ENCODE measurements at regions not wholly inside any gene's neighbourhood (a gene's known extent, or its start where the extent isn't known, plus 50 kb on each side); places are given as distances from the start of the nearest gene placed in this dataset.
"Not testable (repeated sequence)": the region's sequence is repeated elsewhere in the genome, so short reads cannot be mapped to it uniquely, and the experiment has no call there.

DNA sequence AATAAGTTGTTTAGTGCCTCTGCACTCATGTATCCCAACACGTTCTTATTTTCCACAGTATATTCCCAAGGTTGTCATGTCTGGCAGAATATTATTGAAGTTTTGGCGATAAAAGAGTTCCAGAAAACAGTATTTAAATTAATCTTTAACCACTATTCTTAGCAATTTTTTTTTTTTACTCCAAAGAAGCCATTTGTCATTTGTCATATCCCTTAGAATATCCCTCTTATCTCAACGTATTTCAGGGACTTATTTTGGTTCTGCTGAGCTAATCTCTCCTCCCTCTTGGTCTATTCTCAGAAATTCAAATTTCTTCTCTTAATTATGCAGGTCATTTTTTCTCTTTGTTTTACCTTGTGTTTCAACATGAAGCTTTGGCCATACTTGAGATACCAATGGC lies 643.4 kb downstream of the ANKRD7 start:
- no peak for DNase-seq
- Histone ChIP-seq H3K4me3 (ENCODE audit: insufficient read depth, low read depth, low read length) (no peak overlapping the region), H3K36me3 (replicated peaks; ENCODE audit: control insufficient read depth, insufficient read depth, low read length) (no peaks in the 10 kb centered on the region), H3K27me3 (ENCODE audit: control insufficient read depth, insufficient read depth, low read length) (no peaks in the 10 kb centered on the region)

DNA sequence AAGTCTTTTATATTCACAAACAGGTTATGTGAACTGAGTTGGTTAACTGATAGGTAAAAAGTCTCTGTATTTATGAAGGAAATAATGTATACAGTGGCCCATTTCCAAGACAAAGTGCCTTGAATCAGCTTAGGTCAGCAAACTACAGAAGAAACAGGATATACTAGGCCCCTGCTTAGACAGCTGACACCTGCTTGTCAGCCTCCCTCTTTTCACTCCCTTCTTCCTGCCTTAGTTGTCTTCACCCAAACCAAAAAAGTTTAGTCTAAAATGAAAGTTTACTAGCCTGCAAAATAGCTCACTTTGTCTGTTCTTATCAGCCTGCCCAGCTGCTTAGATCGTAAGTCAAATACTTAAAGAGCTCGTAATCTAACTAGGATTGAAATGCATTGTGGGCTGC lies 644.6 kb downstream of the ANKRD7 start:
- DNase-seq; H3K36me3 ChIP-seq (replicated peaks; ENCODE audit: control insufficient read depth, insufficient read depth, low read length); H3K4me3 ChIP-seq (ENCODE audit: insufficient read depth, low read depth, low read length); H3K27me3 ChIP-seq (ENCODE audit: control insufficient read depth, insufficient read depth, low read length): not testable (repeated sequence)

GRCh38 chr7:118870187-118870586 lies 645.7 kb downstream of the ANKRD7 start:
- Histone ChIP-seq H3K36me3 (replicated peaks; ENCODE audit: control insufficient read depth, insufficient read depth, low read length) (no peaks in the 10 kb centered on the region), H3K27me3 (ENCODE audit: control insufficient read depth, insufficient read depth, low read length) (no peaks in the 10 kb centered on the region), H3K4me3 (ENCODE audit: insufficient read depth, low read depth, low read length) (no peak overlapping the region)
- DNase-seq: no peak

GRCh38 chr7:118872568-118872967 lies 648.1 kb downstream of the ANKRD7 start:
- no peak for DNase-seq
- no peak overlapping the region for H3K4me3 ChIP-seq (ENCODE audit: insufficient read depth, low read depth, low read length)
- H3K27me3 ChIP-seq (ENCODE audit: control insufficient read depth, insufficient read depth, low read length): no peaks in the 10 kb centered on the region
- no peaks in the 10 kb centered on the region for H3K36me3 ChIP-seq (replicated peaks; ENCODE audit: control insufficient read depth, insufficient read depth, low read length)

GRCh38 chr7:118877187-118877586 lies 652.7 kb downstream of the ANKRD7 start:
- DNase-seq: no peak
- H3K4me3 ChIP-seq (ENCODE audit: insufficient read depth, low read depth, low read length): no peak overlapping the region
- no peaks in the 10 kb centered on the region for H3K27me3 ChIP-seq (ENCODE audit: control insufficient read depth, insufficient read depth, low read length)
- H3K36me3 ChIP-seq (replicated peaks; ENCODE audit: control insufficient read depth, insufficient read depth, low read length): no peaks in the 10 kb centered on the region

DNA sequence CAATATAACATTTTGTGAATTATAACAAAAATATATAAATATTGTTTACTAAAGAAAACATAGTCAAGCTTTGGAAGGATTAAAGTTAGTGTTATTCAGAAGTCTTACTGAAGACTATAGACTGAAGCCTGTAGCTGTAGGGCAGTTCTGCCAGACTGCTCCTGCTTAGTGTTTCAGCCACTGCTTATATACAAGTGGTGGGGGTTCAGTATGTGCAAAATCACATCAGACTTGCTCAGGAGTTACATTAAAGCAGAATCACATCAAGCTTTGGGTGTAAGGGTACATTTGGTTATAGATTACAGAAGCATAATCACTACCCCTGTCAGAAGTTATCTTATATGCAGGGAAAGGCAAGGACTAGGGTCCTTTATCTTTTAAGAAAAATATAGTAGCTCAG lies 653.8 kb downstream of the ANKRD7 start:
- DNase-seq: no peak
- Histone ChIP-seq H3K36me3 (replicated peaks; ENCODE audit: control insufficient read depth, insufficient read depth, low read length) (no peaks in the 10 kb centered on the region), H3K4me3 (ENCODE audit: insufficient read depth, low read depth, low read length) (no peak overlapping the region), H3K27me3 (ENCODE audit: control insufficient read depth, insufficient read depth, low read length) (no peaks in the 10 kb centered on the region)

- Histone ChIP-seq H3K36me3 (replicated peaks; ENCODE audit: control insufficient read depth, insufficient read depth, low read length) (no peaks in the 10 kb centered on the region), H3K27me3 (ENCODE audit: control insufficient read depth, insufficient read depth, low read length) (no peaks in the 10 kb centered on the region), H3K4me3 (ENCODE audit: insufficient read depth, low read depth, low read length) (no peak overlapping the region)
- no peak for DNase-seq
Observed at GRCh38 chr7:118898284-118898683, 673.8 kb downstream of the ANKRD7 start.

DNA sequence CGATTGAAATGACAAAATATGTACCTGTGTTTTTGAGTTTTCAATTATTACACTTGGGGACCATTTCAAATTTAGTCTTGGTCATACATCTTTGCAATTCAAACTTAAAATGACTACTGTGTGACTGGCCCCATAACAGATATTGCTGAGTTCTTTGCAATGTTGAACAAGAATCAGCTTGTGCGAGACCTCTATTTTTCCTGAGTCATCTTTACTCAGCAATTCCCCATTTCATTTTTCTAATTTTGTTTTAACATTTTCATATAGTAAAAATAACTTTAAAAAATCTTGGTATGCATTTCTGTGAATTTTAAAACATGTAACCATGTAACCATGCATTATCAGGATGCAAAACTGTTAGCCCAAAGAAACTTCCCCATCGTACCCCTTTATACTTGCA lies 678.1 kb downstream of the ANKRD7 start:
- H3K27me3 ChIP-seq (ENCODE audit: control insufficient read depth, insufficient read depth, low read length): no peaks in the 10 kb centered on the region
- DNase-seq: no peak
- no peak overlapping the region for H3K4me3 ChIP-seq (ENCODE audit: insufficient read depth, low read depth, low read length)
- no peaks in the 10 kb centered on the region for H3K36me3 ChIP-seq (replicated peaks; ENCODE audit: control insufficient read depth, insufficient read depth, low read length)

GRCh38 chr7:118907911-118908527 lies 683.5 kb downstream of the ANKRD7 start:
- Histone ChIP-seq H3K4me3 (ENCODE audit: insufficient read depth, low read depth, low read length) (no peak overlapping the region), H3K36me3 (replicated peaks; ENCODE audit: control insufficient read depth, insufficient read depth, low read length) (no peaks in the 10 kb centered on the region), H3K27me3 (ENCODE audit: control insufficient read depth, insufficient read depth, low read length) (no peaks in the 10 kb centered on the region)
- no peak for DNase-seq

- not testable (repeated sequence) for H3K36me3 ChIP-seq (replicated peaks; ENCODE audit: control insufficient read depth, insufficient read depth, low read length); DNase-seq; H3K27me3 ChIP-seq (ENCODE audit: control insufficient read depth, insufficient read depth, low read length); H3K4me3 ChIP-seq (ENCODE audit: insufficient read depth, low read depth, low read length)
Observed at GRCh38 chr7:118916120-118916519, 691.6 kb downstream of the ANKRD7 start.

GRCh38 chr7:118918556-118918955 lies 694.1 kb downstream of the ANKRD7 start:
- DNase-seq: no peak
- Histone ChIP-seq H3K27me3 (ENCODE audit: control insufficient read depth, insufficient read depth, low read length) (no peaks in the 10 kb centered on the region), H3K36me3 (replicated peaks; ENCODE audit: control insufficient read depth, insufficient read depth, low read length) (no peaks in the 10 kb centered on the region), H3K4me3 (ENCODE audit: insufficient read depth, low read depth, low read length) (no peak overlapping the region)

DNA sequence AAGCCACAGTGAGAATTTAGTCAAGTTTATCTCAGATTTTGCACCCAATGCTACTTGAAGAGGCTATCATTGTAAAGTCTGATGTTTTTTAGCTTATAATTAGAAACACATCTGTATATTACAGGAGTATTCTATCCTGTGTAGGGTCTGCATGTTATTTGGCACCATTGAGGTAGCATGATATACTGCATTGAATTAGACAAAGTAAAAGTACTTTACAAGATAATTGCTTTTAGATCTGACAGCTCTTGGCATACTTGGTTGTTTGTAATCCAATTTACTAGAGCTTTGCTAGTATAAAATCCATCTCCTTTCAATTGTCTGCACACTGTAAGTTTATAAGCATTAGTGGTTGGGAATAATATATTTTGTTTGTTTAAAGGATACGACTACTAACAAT lies 714.3 kb downstream of the ANKRD7 start:
- no peak for DNase-seq
- Histone ChIP-seq H3K36me3 (replicated peaks; ENCODE audit: control insufficient read depth, insufficient read depth, low read length) (no peaks in the 10 kb centered on the region), H3K4me3 (ENCODE audit: insufficient read depth, low read depth, low read length) (no peak overlapping the region), H3K27me3 (ENCODE audit: control insufficient read depth, insufficient read depth, low read length) (no peaks in the 10 kb centered on the region)

- Histone ChIP-seq H3K27me3 (ENCODE audit: control insufficient read depth, insufficient read depth, low read length) (no peaks in the 10 kb centered on the region), H3K36me3 (replicated peaks; ENCODE audit: control insufficient read depth, insufficient read depth, low read length) (no peaks in the 10 kb centered on the region), H3K4me3 (ENCODE audit: insufficient read depth, low read depth, low read length) (no peak overlapping the region)
- DNase-seq: no peak
Observed at GRCh38 chr7:118944271-118944670, 719.8 kb downstream of the ANKRD7 start.

DNA sequence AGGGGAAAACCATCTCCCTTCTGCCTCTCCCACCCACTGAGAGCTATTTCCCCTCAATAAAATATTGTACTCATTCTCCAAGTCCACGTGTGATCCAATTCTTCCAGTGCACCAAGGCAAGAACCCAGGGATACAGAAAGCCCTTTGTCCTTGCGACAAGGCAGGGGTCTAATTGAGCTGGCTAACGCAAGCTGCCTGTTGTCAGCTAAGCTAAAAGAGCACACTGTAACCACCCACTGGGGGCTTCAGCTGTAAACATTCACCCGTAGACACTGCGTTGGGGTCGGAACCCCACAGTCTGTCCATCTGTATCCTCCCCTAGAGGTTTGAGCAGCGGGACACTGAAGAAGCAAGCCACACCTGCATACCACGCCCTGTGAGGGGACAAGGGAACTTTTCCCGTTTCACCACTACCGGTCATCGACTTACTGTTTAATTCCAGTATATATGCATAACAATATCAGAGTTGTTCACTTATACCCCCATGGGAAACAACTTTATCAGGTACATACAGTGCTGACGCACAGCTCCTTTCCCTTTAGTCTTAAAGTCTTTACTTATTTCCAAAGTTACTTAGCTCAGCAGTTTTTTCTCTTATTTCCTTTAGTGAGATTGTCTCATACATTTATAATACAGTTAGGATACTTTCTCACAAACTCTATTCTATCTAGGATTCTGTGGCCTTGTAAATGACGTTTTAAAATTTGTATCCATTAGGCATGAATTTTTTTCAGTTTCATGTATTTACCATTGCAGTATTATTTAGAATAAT lies 721.6 kb downstream of the ANKRD7 start:
- no peak for DNase-seq
- Histone ChIP-seq H3K27me3 (ENCODE audit: control insufficient read depth, insufficient read depth, low read length) (no peaks in the 10 kb centered on the region), H3K36me3 (replicated peaks; ENCODE audit: control insufficient read depth, insufficient read depth, low read length) (no peaks in the 10 kb centered on the region), H3K4me3 (ENCODE audit: insufficient read depth, low read depth, low read length) (no peak overlapping the region)

GRCh38 chr7:118948508-118948907 lies 724.0 kb downstream of the ANKRD7 start:
- DNase-seq: no peak
- no peaks in the 10 kb centered on the region for H3K27me3 ChIP-seq (ENCODE audit: control insufficient read depth, insufficient read depth, low read length)
- no peaks in the 10 kb centered on the region for H3K36me3 ChIP-seq (replicated peaks; ENCODE audit: control insufficient read depth, insufficient read depth, low read length)
- H3K4me3 ChIP-seq (ENCODE audit: insufficient read depth, low read depth, low read length): no peak overlapping the region
